ENCODE measurements at regions not wholly inside any gene's neighbourhood (a gene's known extent, or its start where the extent isn't known, plus 50 kb on each side); places are given as distances from the start of the nearest gene placed in this dataset.

DNA sequence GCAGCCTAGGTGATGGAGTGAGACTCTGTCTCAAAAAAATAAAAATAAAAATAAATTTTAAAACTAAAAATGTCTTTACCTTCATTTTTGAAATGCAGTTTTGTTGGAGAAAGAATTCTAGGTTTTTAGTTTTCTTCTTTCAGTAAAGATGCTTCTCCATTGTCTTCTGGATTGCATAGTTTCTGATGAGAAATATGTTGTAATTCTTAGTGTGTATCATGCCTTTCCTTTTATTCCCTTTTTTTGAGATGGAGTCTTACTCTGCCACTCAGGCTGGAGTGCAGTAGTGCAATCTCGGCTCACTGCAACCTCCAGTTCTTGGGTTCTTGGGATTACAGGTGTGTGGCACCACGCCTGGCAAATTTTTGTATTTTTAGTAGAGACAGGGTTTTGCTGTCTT lies 130.0 kb upstream of the FBXO11 start:
- TF ChIP-seq, protein P1, sequence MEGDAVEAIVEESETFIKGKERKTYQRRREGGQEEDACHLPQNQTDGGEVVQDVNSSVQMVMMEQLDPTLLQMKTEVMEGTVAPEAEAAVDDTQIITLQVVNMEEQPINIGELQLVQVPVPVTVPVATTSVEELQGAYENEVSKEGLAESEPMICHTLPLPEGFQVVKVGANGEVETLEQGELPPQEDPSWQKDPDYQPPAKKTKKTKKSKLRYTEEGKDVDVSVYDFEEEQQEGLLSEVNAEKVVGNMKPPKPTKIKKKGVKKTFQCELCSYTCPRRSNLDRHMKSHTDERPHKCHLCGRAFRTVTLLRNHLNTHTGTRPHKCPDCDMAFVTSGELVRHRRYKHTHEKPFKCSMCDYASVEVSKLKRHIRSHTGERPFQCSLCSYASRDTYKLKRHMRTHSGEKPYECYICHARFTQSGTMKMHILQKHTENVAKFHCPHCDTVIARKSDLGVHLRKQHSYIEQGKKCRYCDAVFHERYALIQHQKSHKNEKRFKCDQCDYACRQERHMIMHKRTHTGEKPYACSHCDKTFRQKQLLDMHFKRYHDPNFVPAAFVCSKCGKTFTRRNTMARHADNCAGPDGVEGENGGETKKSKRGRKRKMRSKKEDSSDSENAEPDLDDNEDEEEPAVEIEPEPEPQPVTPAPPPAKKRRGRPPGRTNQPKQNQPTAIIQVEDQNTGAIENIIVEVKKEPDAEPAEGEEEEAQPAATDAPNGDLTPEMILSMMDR (IDR thresholded peaks at IDR 0.05) = no peak
- TF ChIP-seq POLR2A (IDR thresholded peaks at IDR 0.05) = no peak
- no peak for TF ChIP-seq EP300 (IDR thresholded peaks at IDR 0.05)

Data from ovary (tissue), 3 donors.